Effector CD8-positive, alpha-beta T cell (primary cell): ENCODE measurements at regions not wholly inside any gene's neighbourhood (a gene's known extent, or its start where the extent isn't known, plus 50 kb on each side); places are given as distances from the start of the nearest gene placed in this dataset.
"Not testable (repeated sequence)": the region's sequence is repeated elsewhere in the genome, so short reads cannot be mapped to it uniquely, and the experiment has no call there.

Experiments
- DNase-seq: peaks from one replicate; lab custom pipeline; 2025; lab: John Stamatoyannopoulos, UW

DNA sequence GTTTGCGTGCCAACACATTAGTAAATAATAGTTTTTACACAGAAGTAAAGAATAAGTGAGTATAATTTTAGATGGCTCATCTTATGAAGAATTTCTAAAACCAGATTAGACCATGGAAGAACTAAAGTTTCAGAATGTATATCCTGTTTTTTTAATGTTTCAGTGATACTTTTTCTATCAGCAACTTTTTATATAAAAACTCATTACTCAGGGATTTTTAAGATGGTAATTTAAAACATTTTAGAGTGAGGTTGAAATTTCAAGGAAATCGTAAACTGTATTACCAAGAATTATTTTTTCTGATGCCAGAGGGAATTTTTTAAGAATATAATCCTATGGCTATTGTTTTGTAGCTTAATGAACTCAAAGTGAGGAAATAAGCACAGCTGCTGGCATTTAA, 128.5 kb upstream of the FANCL start:
- no peak for DNase-seq

DNA sequence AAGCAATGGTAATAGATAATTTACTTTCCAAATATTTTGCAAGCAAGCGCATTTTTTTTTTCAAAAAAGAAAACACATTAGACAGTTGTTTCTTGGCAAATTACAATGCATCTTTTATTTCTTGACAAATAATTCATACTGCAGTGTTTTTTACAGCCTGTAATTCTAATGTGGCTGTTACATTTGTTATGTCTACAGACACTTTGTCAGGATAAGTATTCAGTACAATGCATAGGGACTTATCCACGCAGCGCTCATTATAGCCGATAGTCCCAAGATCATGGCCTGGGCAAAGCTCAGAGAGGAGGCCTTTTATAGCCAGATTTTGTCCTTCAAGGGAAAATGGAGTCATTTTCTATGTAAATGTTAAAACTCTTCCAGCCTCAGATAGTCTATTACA, 123.0 kb upstream of the FANCL start:
- DNase-seq, result no peak

DNA sequence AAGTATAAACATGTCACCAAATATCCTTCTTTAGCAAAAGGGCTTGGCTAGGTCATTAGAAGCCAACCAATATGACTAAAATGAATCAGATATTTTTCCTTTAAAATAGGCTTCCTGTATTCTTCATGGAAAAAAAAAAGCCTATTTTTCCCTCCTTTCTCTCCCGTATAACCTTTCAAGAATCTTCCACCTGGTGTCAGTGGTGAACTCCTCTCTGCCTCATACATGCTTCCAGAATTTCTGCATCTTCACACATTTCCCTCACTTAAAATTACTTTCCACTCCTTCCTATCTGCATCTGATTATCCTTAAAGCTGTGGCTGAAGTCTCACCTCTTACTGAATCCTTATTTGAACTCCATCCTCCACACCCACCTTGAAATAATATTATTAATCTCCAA, 116.9 kb upstream of the FANCL start:
- no peak for DNase-seq

DNA sequence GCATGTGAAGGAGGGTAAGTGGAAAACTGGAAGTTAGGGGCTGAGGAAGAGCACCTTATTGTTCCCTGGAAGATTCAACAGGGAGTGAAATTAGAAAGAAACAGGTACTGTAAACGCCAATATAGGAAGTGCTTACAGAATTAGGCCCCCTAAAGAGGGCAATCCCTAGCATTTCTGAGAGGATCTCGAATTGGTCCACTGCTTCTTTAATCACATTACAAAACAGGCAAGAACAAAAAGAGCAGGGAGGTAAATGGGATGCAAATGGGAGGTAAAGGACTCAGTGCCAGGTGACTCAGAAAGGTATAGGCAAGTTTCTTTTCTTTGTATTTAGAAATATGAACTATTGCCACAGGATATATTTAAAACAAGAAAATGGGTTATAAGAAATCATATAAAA, 116.4 kb upstream of the FANCL start:
- DNase-seq, result no peak

DNA sequence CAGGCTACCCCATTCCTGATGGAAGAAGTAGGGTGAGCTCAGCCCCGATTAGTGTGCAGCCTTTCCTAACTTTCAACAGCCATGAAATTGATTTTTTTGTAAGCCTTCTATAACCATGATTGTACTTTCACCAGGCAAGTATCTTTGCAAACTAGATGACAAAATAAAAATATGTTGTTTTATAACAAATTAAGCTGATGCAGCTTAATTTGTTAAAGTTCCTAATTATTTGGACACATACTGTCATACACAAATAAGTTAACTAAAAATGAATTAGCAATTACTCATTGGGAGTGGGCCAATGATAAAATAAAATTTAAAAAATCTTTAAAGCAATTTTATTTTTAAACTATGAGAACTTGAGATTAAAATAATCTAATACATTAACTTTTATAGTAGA, 113.1 kb upstream of the FANCL start:
- no peak for DNase-seq

DNA sequence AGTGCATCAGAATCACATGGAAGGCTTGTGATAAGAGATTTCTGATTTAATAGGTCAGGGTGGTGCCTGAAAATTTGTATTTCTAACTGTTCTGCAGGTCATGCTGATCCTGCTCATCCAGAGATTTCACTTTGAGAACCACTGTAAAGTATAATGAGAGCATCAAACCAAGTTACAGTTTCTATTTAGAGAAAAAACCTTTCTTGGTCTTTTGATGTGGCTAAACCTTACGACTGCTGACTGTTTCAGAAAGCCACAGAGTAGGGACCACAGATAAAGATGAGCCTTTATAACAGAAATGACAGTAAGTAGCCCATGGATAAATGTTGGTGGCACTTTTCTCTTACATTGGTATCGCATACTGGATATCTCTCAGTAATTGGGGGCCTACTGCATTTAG, 109.4 kb upstream of the FANCL start:
- DNase-seq, result no peak

DNA sequence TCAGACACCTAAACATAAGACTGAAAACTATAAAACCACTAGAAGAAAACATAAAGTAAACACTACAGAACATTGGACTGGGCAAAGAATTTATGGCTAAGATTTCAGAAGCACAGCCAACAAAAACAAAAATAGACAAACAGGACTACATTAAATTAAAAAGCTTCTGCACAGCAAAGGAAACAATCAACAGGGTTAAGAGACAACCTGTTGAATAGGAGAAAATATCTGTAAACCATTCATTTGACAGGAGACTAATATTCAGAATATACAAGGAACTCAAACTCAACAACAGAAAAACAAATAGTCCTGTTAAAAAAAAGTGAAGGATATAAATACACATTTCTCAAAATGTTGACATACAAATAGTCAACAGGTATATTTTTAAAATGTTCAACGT, 106.7 kb upstream of the FANCL start:
- no peak for DNase-seq

DNA sequence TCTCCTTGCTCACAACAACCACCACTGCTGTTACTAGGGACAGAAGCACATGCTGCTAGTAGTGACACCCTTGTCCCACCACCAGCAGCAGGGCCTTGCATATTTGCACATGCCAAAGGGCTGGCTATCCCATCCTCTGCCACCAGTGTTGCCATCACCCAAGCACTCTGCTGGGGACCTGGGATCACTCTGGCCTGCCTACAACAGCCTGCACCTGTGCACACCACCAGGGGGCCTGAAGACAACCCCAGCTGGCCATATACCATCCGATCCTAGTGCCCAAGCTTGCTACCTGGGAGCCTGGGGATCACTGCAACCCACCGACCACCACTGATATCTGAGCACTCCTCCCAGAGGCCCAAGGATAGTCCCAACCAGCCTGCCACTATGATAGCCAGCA, 99.9 kb upstream of the FANCL start:
- no peak for DNase-seq

DNA sequence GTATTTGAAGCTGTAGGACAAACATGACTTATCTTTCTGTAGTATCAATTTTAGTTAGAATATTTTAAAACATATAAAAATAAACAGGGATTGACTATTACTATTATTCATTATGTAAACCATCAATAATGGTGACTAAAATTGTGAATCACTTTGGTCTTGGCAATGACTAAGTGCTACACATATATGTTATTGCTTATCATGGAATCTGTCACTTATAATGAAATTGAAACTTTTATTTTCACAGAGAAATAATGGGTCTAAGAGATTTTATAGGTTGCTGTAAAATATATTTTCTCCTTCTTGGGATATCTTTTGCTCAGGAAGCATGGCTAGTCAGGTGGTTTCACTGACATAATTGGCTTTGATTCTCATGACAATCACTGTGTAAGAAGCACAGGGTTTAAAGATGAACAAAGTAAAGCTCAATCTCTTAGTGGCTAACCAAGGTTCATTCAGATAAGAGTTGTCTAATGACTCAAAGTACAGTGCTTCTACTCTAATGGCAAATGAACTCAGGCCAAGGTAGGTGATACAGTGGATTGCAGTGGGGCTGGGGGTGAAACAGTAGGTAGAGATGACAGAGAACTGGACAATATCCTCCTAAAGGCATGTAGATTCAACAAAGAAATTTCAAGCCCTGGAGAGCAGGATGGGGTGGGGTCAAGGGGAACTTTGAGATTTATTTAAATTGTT, 98.6 kb upstream of the FANCL start:
- no peak for DNase-seq

DNA sequence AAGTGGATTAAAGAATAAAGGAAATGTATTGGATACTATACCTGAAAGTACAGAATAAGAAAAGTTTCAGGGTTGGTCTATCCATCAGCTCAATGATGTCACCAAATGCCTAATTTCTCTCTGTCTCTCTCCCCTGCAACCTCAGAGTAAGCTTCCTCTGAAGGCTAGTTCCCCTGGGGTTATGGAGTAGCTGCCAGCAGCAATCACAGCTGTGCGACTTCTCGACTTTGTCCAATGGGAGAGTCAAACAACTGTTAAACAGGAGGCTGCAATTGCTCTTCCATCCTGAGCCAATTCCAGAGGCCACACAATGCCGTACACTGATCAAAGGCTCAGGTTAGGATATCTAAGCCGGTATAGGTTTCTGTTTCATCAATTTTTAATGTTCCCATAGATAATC, 95.3 kb upstream of the FANCL start:
- no peak for DNase-seq

DNA sequence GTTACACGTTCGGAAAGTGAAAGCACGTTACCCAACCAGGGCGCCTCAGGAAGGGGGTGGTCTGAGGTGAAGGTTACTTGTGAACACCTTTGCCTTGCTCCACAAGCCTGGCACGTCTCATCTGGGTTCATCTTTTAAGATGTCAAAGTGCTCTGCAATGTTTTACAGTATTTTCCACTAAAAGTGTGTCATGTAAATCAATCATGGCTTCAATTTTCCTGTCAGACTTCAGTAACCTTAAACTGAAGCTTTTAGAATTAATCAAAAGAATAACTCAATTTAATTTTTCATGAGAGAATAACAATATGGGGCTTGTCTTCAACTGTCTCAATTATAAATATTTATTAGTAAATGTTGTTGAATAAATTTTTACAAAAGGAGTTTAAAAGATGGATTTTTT, 93.3 kb upstream of the FANCL start:
- DNase-seq, result no peak

DNA sequence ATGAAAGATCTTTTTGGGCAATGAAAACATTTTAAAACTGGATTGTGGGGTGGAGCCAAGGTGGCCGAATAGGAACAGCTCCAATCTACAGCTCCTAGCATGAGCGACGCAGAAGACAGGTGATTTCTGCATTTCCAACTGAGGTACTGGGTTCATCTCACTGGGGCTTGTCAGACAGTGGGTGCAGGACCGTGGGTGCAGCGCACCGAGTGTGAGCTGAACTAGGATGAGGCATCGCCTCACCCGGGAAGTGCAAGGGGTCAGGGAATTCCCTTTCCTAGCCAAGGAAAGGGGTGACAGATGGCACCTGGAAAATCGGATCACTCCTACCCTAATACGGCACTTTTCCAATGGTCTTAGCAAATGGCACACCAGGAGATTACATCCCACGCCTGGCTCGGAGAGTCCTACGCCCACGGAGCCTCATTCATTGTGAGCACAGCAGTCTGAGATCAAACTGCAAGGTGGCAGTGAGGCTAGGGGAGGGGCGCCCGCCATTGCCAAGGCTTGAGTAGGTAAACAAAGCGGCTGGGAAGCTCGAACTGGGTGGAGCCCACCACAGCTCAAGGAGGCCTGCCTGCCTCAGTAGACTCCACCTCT, 84.3 kb upstream of the FANCL start:
- not testable (repeated sequence) for DNase-seq

DNA sequence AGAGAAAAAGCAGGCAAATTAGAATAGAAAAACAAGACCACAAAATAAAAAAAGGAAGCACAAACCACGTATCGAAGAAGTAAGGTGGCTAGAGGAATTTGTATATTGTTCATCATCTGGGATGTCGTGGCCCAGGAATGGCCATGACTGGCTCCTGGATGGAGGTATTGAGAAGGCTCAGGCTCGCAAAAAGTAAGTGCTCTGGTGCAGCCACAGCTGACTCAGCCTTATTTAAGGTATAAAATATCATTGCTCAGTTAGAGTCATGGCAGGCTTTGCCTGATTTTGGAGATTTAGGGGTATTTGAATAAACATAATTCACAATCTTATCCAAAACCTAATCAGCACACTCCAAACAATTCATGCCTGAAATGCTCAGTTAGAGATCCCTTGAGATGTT, 78.4 kb upstream of the FANCL start:
- no peak for DNase-seq

DNA sequence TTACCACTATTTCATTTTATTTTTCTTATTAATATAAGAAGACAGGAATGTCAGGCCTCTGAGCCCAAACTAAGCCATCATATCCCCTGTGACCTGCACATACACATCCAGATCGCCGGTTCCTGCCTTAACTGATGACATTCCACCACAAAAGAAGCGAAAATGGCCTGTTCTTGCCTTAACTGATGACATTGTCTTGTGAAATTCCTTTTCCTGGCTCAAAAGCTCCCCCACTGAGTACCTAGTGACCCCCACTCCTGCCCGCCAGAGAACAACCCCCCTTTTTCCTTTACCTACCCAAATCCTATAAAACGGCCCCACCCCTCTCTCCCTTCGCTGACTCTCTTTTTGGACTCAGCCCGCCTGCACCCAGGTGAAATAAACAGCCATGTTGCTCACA, 77.8 kb upstream of the FANCL start:
- not testable (repeated sequence) for DNase-seq

DNA sequence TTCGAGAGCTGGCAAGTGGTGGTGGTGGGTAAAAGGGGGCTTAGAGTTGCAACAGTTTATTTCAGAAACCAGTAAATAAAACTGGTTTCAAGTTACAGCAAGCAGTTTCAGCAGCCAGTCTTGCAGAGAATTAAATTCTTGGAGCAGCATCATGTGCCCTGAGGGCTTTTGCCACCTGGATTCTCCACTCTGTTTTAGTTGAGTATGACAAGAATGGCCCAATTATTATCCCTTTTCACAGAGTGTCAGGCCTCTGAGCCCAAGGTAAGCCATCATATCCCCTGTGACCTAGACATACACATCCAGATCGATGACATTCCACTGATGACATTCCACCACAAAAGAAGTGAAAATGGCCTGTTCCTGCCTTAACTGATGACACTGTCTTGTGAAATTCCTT, 72.8 kb upstream of the FANCL start:
- no peak for DNase-seq

DNA sequence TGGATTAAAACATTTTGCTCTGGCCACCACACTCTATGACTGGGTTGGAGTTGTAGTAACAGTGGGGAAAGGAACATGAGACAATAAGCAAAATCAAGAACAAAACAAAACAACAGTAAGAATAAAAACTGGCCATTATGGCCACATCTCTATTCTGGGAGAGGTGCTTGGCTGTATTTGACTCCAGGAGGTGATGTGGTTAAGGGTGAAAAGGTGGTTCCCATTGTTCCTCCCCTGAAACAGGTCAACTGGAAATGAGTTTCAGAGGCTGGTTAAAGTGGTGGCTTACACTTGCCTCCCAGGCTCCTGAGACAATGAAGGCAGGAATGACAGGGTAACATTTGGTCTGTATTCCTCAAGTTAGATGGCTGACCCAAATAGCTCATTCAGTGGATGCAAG, 67.3 kb upstream of the FANCL start:
- no peak for DNase-seq

DNA sequence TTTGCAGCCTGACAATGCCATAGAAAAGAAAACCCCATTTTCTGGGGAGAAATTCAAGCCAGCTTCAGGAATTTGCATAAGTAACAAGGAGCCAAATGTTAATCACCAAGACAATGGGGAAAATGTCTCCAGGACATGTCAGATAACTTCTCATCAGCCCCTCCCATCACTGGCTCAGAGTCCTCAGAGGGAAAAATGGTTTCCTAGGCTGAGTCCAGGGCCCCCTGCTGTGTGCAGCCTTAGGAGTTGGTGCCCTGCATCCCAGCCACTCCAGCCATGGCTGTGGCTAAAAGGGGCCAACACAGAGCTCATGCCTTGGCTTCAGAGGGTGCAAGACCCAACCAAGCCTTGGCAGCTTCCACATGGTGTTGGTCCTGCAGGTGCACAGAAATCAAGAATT, 63.7 kb upstream of the FANCL start:
- no peak for DNase-seq

DNA sequence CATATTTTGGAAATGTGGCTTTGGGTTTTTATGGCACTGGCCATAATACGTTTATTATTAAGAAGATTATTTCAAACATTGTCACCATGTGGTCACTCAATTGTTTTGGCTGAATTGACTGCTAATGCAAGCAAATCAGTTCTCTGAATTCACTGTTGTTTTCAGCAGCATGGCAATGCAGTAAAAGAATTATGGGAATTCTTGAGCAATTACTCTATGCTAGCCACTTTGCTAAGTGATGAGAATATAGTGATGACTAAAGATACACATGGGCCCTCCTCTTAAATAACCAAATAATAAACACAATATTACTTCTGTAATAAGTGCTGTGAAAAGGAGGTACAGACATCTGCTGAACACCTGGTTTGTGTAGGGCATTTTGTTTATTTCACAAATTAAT, 58.0 kb upstream of the FANCL start:
- DNase-seq, result no peak

DNA sequence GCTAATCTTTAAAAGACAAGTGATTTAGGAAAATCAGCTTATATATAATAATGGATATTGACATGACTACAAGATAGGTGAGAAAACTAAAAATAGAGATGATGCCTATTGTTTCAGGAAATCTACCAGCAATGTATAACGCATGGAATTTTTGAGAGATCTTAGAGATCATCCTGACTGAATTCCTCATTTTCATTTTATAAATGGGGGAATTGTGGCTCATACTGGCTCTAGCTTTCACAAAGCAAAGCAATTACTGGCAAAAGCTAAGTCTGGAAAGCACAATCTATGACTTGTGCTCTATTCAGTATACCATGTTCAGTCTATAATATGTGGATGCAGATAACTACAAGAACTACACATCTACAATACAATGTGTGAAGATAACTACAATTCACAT, 51.9 kb upstream of the FANCL start:
- no peak for DNase-seq

DNA sequence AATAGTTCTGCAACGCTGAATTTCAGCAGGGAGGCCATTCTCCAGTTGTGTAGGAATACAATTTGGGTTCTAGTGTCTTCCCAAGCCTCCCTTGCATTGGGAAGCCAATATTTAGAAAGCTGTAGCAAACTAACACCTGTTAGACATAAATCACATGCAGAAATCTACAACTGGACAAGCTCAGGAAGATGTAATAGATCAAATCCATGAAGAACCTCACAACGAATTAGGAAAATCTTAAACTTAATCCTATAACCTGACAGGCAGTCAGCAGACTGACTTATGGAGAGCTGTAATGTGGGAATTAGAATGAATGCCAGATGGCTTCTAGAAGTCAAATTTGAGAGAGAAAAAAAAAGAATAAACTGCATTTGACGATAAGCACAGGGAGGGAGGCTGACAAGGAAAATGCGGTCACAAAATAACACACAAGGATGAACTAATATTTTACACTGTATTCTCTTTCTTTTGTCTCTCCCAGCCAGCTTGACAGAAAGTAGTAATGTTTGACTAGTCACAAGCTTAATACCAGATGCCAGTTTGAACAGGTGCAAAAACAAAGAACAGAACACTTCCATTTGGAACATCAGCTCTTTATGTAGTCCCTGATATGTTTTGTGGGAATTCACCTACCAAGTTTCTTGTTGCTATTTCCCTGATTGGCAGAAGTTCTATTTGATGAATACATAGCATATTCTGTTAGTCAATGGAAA, 50.8 kb upstream of the FANCL start:
- DNase-seq, result no peak
